ENCODE measurements at regions not wholly inside any gene's neighbourhood (a gene's known extent, or its start where the extent isn't known, plus 50 kb on each side); places are given as distances from the start of the nearest gene placed in this dataset.
A peak's percentile ranks its signal among the peaks of the same experiment; 100 is the strongest.

- ATAC-seq (peak; percentile 71), DNase-seq (ENCODE audit: low spot score) (peak; percentile 94)
- CTCF ChIA-PET: interaction anchor here (0.5 to 2.5 kb wide), 97 partner anchors 8 to 693 kb away, joined by 3 to 73 read pairs (median 4); partner anchors contain the start of genes HOXD1, HOXD9 and MTX2
- Mint-ChIP-seq H3K27me3 (ENCODE audit: low read depth) (peaks cover 12% of the 10 kb centered on the region), H3K4me1 (peaks cover 22% of the 10 kb centered on the region), H3K4me3 (no peak overlapping the region), H3K27ac (no peak overlapping the region), H3K9me3 (no peaks in the 10 kb centered on the region), H3K36me3 (no peaks in the 10 kb centered on the region)
- POLR2A ChIA-PET: interaction anchor here (1.1 kb wide), 1 partner anchor 186 kb away, joined by 4 read pairs; the partner anchor contains the start of gene MTX2
- peak; percentile 97 for TF ChIP-seq CTCF (IDR thresholded peaks at IDR 0.05)
- TF ChIP-seq RELA (CRISPR knock-in tag; IDR thresholded peaks at IDR 0.05; ENCODE audit: borderline replicate concordance): no peak
These were observed 185.9 kb downstream of the MTX2 start for GRCh38 chr2:176454893-176455815.

- Mint-ChIP-seq H3K36me3 (no peaks in the 10 kb centered on the region), H3K27me3 (ENCODE audit: low read depth) (peaks cover 5% of the 10 kb centered on the region), H3K27ac (no peak overlapping the region), H3K4me3 (no peak overlapping the region), H3K9me3 (no peaks in the 10 kb centered on the region), H3K4me1 (peaks cover 15% of the 10 kb centered on the region)
- POLR2A ChIA-PET: no interaction called here
- TF ChIP-seq IRF1 (CRISPR knock-in tag; IDR thresholded peaks at IDR 0.05): no peak
- CTCF ChIA-PET: interaction anchor here (0.8 to 2.5 kb wide), 37 partner anchors 10 to 361 kb away, joined by 3 to 73 read pairs (median 10); partner anchors contain the start of genes HOXD1 and MTX2
- ATAC-seq (peak; percentile 69), DNase-seq (ENCODE audit: low spot score) (peak; percentile 24)
These were observed 186.6 kb downstream of the MTX2 start for GRCh38 chr2:176455816-176456291.

GRCh38 chr2:176457481-176457880, 188.2 kb downstream of the MTX2 start:
- Mint-ChIP-seq H3K4me3 (no peak overlapping the region), H3K27ac (no peak overlapping the region), H3K27me3 (ENCODE audit: low read depth) (no peaks in the 10 kb centered on the region; the same call in 1 of the 2 replicates), H3K36me3 (no peaks in the 10 kb centered on the region), H3K9me3 (no peaks in the 10 kb centered on the region), H3K4me1 (peaks cover 21% of the 10 kb centered on the region)
- CTCF ChIA-PET: interaction anchor here (0.9 to 1.1 kb wide), 2 partner anchors 75 to 317 kb away, joined by 4 to 6 read pairs; no protein-coding TSS in a partner anchor
- ATAC-seq: no peak
- POLR2A ChIA-PET: no interaction called here
- TF ChIP-seq ZBTB21 (CRISPR knock-in tag; IDR thresholded peaks at IDR 0.05; ENCODE audit: borderline replicate concordance): no peak
- TF ChIP-seq IRF1 (CRISPR knock-in tag; IDR thresholded peaks at IDR 0.05): no peak
- no peak for TF ChIP-seq ESRRA (CRISPR knock-in tag; IDR thresholded peaks at IDR 0.05; ENCODE audit: borderline replicate concordance)
- no peak for TF ChIP-seq SMAD4 (CRISPR knock-in tag; IDR thresholded peaks at IDR 0.05)
- no peak for TF ChIP-seq ZNF138 (CRISPR knock-in tag; conservative IDR thresholded peaks at IDR 0.05)
- TF ChIP-seq IRF2 (CRISPR knock-in tag; IDR thresholded peaks at IDR 0.05; ENCODE audit: borderline replicate concordance, low read depth): no peak
- TF ChIP-seq NR2C2 (CRISPR knock-in tag; IDR thresholded peaks at IDR 0.05): no peak
- no peak for TF ChIP-seq ZNF263 (CRISPR knock-in tag; IDR thresholded peaks at IDR 0.05; ENCODE audit: low read depth)
- no peak for TF ChIP-seq MAX (CRISPR knock-in tag; IDR thresholded peaks at IDR 0.05)
- no peak for TF ChIP-seq TEAD1 (CRISPR knock-in tag; IDR thresholded peaks at IDR 0.05)
- no peak for TF ChIP-seq TCF7 (CRISPR knock-in tag; IDR thresholded peaks at IDR 0.05; ENCODE audit: low read depth)
- no peak for TF ChIP-seq GABPB1 (CRISPR knock-in tag; IDR thresholded peaks at IDR 0.05)
- TF ChIP-seq TEAD4 (CRISPR knock-in tag; IDR thresholded peaks at IDR 0.05): no peak
- no peak for TF ChIP-seq NR1H2 (CRISPR knock-in tag; IDR thresholded peaks at IDR 0.05)
- TF ChIP-seq FOXP1 (CRISPR knock-in tag; IDR thresholded peaks at IDR 0.05; ENCODE audit: borderline replicate concordance): no peak
- TF ChIP-seq CDX4 (CRISPR knock-in tag; IDR thresholded peaks at IDR 0.05; ENCODE audit: borderline replicate concordance): no peak
- TF ChIP-seq ATF2 (CRISPR knock-in tag; IDR thresholded peaks at IDR 0.05; ENCODE audit: borderline replicate concordance, low read depth): no peak
- TF ChIP-seq AFF4 (CRISPR knock-in tag; IDR thresholded peaks at IDR 0.05; ENCODE audit: borderline replicate concordance): no peak
- DNase-seq (ENCODE audit: low spot score): no peak

Measured in WTC11 (cell line).